Trophoblast cell (in vitro differentiated cells and primary cell): ENCODE measurements at regions not wholly inside any gene's neighbourhood (a gene's known extent, or its start where the extent isn't known, plus 50 kb on each side); places are given as distances from the start of the nearest gene placed in this dataset.

Source experiments
- DNase-seq, 2 donors: peaks; one replicate each; pipeline ENCODE4 v3.0.0-alpha.2; 2016
- H2AFZ ChIP-seq: 2 replicates; pipeline ENCODE4 v1.6.1; 2013; ENCODE audit warnings: low read length, moderate library complexity, mild to moderate bottlenecking; ENCODE audit not compliant: insufficient read depth, poor library complexity
- H2AK5ac ChIP-seq: 2 replicates; pipeline ENCODE4 v1.6.1; 2013; ENCODE audit warnings: mild to moderate bottlenecking, low read length
- H2BK120ac ChIP-seq: 2 replicates; pipeline ENCODE4 v1.6.1; 2013; ENCODE audit warnings: low read length, mild to moderate bottlenecking, moderate library complexity; ENCODE audit not compliant: insufficient read depth, poor library complexity
- H2BK12ac ChIP-seq: 2 replicates; pipeline ENCODE4 v1.6.1; 2013; ENCODE audit warnings: mild to moderate bottlenecking, low read length, moderate library complexity
- H2BK5ac ChIP-seq: 2 replicates; pipeline ENCODE4 v1.6.1; 2013; ENCODE audit warnings: low read length, low read depth, moderate library complexity, mild to moderate bottlenecking; ENCODE audit not compliant: poor library complexity
- H3K14ac ChIP-seq: 2 replicates; pipeline ENCODE4 v1.6.1; 2013; ENCODE audit warnings: mild to moderate bottlenecking, low read length
- H3K18ac ChIP-seq: 2 replicates; pipeline ENCODE4 v1.6.1; 2013; ENCODE audit warnings: mild to moderate bottlenecking, low read length
- H3K23ac ChIP-seq: 2 replicates; pipeline ENCODE4 v1.6.1; 2013; ENCODE audit warnings: low read length
- H3K27ac ChIP-seq: 2 replicates; pipeline ENCODE4 v1.5.1; 2013; ENCODE audit warnings: low read depth, mild to moderate bottlenecking, inconsistent platforms, low read length, moderate library complexity
- H3K27me3 ChIP-seq: 2 replicates; pipeline ENCODE4 v1.6.1; 2013; ENCODE audit warnings: inconsistent platforms, mild to moderate bottlenecking, low read length, moderate library complexity; ENCODE audit not compliant: insufficient read depth
- H3K36me3 ChIP-seq, 2 experiments: 1 replicate in 1 of 2; 2 replicates in 1 of 2; pipeline ENCODE4 v1.6.1; 2013; ENCODE audit warnings: low read length in 2 of 2, mild to moderate bottlenecking in 2 of 2, moderate library complexity in 1 of 2; ENCODE audit not compliant: insufficient read depth in 2 of 2, control insufficient read depth in 1 of 2
- H3K4ac ChIP-seq: 2 replicates; pipeline ENCODE4 v1.6.1; 2013; ENCODE audit warnings: low read depth, mild to moderate bottlenecking, low read length, moderate library complexity
- H3K4me1 ChIP-seq, 2 experiments: 1 replicate in 1 of 2; 2 replicates in 1 of 2; pipeline ENCODE4 v1.6.1; 2013; ENCODE audit warnings: low read length in 2 of 2, mild to moderate bottlenecking in 2 of 2, moderate library complexity in 1 of 2; ENCODE audit not compliant: insufficient read depth in 2 of 2, control insufficient read depth in 1 of 2
- H3K4me2 ChIP-seq: 2 replicates; pipeline ENCODE4 v1.6.1; 2013; ENCODE audit warnings: inconsistent platforms, mild to moderate bottlenecking, low read length, moderate library complexity
- H3K4me3 ChIP-seq: 2 replicates; pipeline ENCODE4 v1.5.1; 2013; ENCODE audit warnings: mild to moderate bottlenecking, low read depth, low read length, inconsistent platforms
- H3K79me1 ChIP-seq: one replicate; pipeline ENCODE4 v1.6.1; 2013; ENCODE audit warnings: low read length
- H3K79me2 ChIP-seq: 2 replicates; pipeline ENCODE4 v1.6.1; 2013; ENCODE audit warnings: low read length, mild to moderate bottlenecking; ENCODE audit not compliant: control insufficient read depth, insufficient read depth, poor library complexity
- H3K9ac ChIP-seq: 2 replicates; pipeline ENCODE4 v1.6.1; 2013; ENCODE audit warnings: mild to moderate bottlenecking, low read length
- H3K9me3 ChIP-seq: 2 replicates; pipeline ENCODE4 v1.6.1; 2013; ENCODE audit warnings: low read depth, mild to moderate bottlenecking, control low read depth, inconsistent platforms, low read length; ENCODE audit not compliant: insufficient read depth
- H4K12ac ChIP-seq: 2 replicates; pipeline ENCODE4 v1.6.1; 2013; ENCODE audit warnings: low read depth, mild to moderate bottlenecking, low read length, moderate library complexity
- H4K8ac ChIP-seq: 2 replicates; pipeline ENCODE4 v1.6.1; 2013; ENCODE audit warnings: low read depth, mild to moderate bottlenecking, low read length, moderate library complexity
- H4K91ac ChIP-seq: one replicate; pipeline ENCODE4 v1.6.1; 2013; ENCODE audit warnings: low read depth, mild to moderate bottlenecking, low read length, moderate library complexity
- WGBS: extraction: QIAGEN DNeasy Blood & Tissue Kit; methylation state at CpG from one replicate; pipeline ENCODE4 v1.1.7; 2013; ENCODE audit warnings: missing lambda C conversion rate; ENCODE audit not compliant: insufficient read length, insufficient coverage; ENCODE audit errors: extremely low coverage; 5-methylcytosine and 5-hydroxymethylcytosine counted together

- Histone ChIP-seq H3K27me3 (no peaks in the 10 kb centered on the region), H4K12ac (no peak overlapping the region), H3K14ac (no peak overlapping the region), H3K4me1 (peaks cover 7 to 18% of the 10 kb centered on the region in 2 experiments), H4K8ac (no peak overlapping the region), H2AFZ (no peak overlapping the region), H3K36me3 (no peaks in the 10 kb centered on the region), H2AK5ac (no peak overlapping the region), H3K23ac (no peak overlapping the region), H2BK12ac (no peak overlapping the region), H3K4me2 (no peak overlapping the region), H3K18ac (no peak overlapping the region), H3K79me2 (no peaks in the 10 kb centered on the region), H3K4me3 (no peak overlapping the region), H3K9ac (no peak overlapping the region), H2BK5ac (no peak overlapping the region), H3K27ac (no peak overlapping the region), H3K79me1 (peaks cover 6% of the 10 kb centered on the region), H2BK120ac (no peak overlapping the region), H3K9me3 (no peaks in the 10 kb centered on the region), H4K91ac (no peak overlapping the region), H3K4ac (no peak overlapping the region)
- DNase-seq: no peak
- no CpG with 5 or more reads among the region's 7 CpGs for WGBS
These were observed 393.6 kb downstream of the SOX9 start for GRCh38 chr17:72514321-72514861.

GRCh38 chr17:72514891-72515290 lies 394.1 kb downstream of the SOX9 start:
- Histone ChIP-seq H4K8ac (no peak overlapping the region), H2BK120ac (no peak overlapping the region), H3K4me3 (no peak overlapping the region), H3K4me2 (no peak overlapping the region), H3K23ac (no peak overlapping the region), H3K27me3 (no peaks in the 10 kb centered on the region), H2BK12ac (no peak overlapping the region), H2AK5ac (no peak overlapping the region), H4K12ac (no peak overlapping the region), H3K79me2 (no peaks in the 10 kb centered on the region), H2AFZ (no peak overlapping the region), H3K4me1 (peaks cover 7 to 18% of the 10 kb centered on the region in 2 experiments), H3K4ac (no peak overlapping the region), H3K79me1 (peaks cover 6% of the 10 kb centered on the region), H3K14ac (no peak overlapping the region), H3K9me3 (no peaks in the 10 kb centered on the region), H3K36me3 (no peaks in the 10 kb centered on the region), H3K27ac (no peak overlapping the region), H2BK5ac (no peak overlapping the region), H3K9ac (no peak overlapping the region), H3K18ac (no peak overlapping the region), H4K91ac (no peak overlapping the region)
- no peak for DNase-seq
- WGBS: no CpG with 5 or more reads among the region's 6 CpGs

- peak overlapping the region; percentile 28 for H2BK12ac ChIP-seq
- no peak overlapping the region for H3K4me2 ChIP-seq
- DNase-seq: no peak
- H3K79me1 ChIP-seq: peaks cover 6% of the 10 kb centered on the region
- no peak overlapping the region for H3K4ac ChIP-seq
- no peak overlapping the region for H3K14ac ChIP-seq
- H4K91ac ChIP-seq: no peak overlapping the region
- no peak overlapping the region for H3K27ac ChIP-seq
- H4K8ac ChIP-seq: no peak overlapping the region
- no peak overlapping the region for H2AFZ ChIP-seq
- H4K12ac ChIP-seq: no peak overlapping the region
- no CpG with 5 or more reads among the region's 13 CpGs for WGBS
- no peaks in the 10 kb centered on the region for H3K79me2 ChIP-seq
- no peaks in the 10 kb centered on the region for H3K9me3 ChIP-seq
- no peak overlapping the region for H2AK5ac ChIP-seq
- H3K27me3 ChIP-seq: no peaks in the 10 kb centered on the region
- no peak overlapping the region for H3K4me3 ChIP-seq
- no peak overlapping the region for H3K23ac ChIP-seq
- H2BK5ac ChIP-seq: no peak overlapping the region
- no peak overlapping the region for H3K9ac ChIP-seq
- H3K36me3 ChIP-seq: no peaks in the 10 kb centered on the region
- H3K4me1 ChIP-seq: peaks cover 7 to 18% of the 10 kb centered on the region in 2 experiments
- H3K18ac ChIP-seq: no peak overlapping the region
- H2BK120ac ChIP-seq: no peak overlapping the region
These were observed 394.7 kb downstream of the SOX9 start for GRCh38 chr17:72515291-72516065.

- H3K4me3 ChIP-seq: no peak overlapping the region
- no peak overlapping the region for H3K27ac ChIP-seq
- peak overlapping the region; percentile 64 for H3K14ac ChIP-seq
- H2BK12ac ChIP-seq: peak overlapping the region; percentile 73
- no peak overlapping the region for H2BK5ac ChIP-seq
- no peak for DNase-seq
- H3K36me3 ChIP-seq: no peaks in the 10 kb centered on the region
- H3K27me3 ChIP-seq: no peaks in the 10 kb centered on the region
- no peak overlapping the region for H2BK120ac ChIP-seq
- peak overlapping the region; percentile 83 for H2AK5ac ChIP-seq
- H3K4ac ChIP-seq: no peak overlapping the region
- no peaks in the 10 kb centered on the region for H3K79me2 ChIP-seq
- H3K23ac ChIP-seq: no peak overlapping the region
- H3K4me1 ChIP-seq: peaks cover 7 to 18% of the 10 kb centered on the region in 2 experiments
- no peak overlapping the region for H3K4me2 ChIP-seq
- H4K91ac ChIP-seq: peak overlapping the region; percentile 74
- H3K9me3 ChIP-seq: no peaks in the 10 kb centered on the region
- H4K8ac ChIP-seq: peak overlapping the region; percentile 78
- H3K79me1 ChIP-seq: peaks cover 6% of the 10 kb centered on the region
- H3K9ac ChIP-seq: no peak overlapping the region
- no CpG with 5 or more reads among the region's 15 CpGs for WGBS
- H3K18ac ChIP-seq: peak overlapping the region; percentile 77
- no peak overlapping the region for H2AFZ ChIP-seq
- no peak overlapping the region for H4K12ac ChIP-seq
These were observed 396.1 kb downstream of the SOX9 start for GRCh38 chr17:72516772-72517399.
